ENCODE measurements at regions not wholly inside any gene's neighbourhood (a gene's known extent, or its start where the extent isn't known, plus 50 kb on each side); places are given as distances from the start of the nearest gene placed in this dataset.

GRCh38 chr3:30236011-30236410 lies 370.4 kb upstream of the TGFBR2 start:
- H3K4me3 ChIP-seq: no peak overlapping the region
- H3K27me3 ChIP-seq: no peaks in the 10 kb centered on the region
- DNase-seq (ENCODE audit: low read depth in 1 of 2, low spot score in 1 of 2): no peak
- H3K27ac ChIP-seq: no peak overlapping the region
- H3K4me1 ChIP-seq (ENCODE audit: low read depth): no peaks in the 10 kb centered on the region
- TF ChIP-seq, protein P1, sequence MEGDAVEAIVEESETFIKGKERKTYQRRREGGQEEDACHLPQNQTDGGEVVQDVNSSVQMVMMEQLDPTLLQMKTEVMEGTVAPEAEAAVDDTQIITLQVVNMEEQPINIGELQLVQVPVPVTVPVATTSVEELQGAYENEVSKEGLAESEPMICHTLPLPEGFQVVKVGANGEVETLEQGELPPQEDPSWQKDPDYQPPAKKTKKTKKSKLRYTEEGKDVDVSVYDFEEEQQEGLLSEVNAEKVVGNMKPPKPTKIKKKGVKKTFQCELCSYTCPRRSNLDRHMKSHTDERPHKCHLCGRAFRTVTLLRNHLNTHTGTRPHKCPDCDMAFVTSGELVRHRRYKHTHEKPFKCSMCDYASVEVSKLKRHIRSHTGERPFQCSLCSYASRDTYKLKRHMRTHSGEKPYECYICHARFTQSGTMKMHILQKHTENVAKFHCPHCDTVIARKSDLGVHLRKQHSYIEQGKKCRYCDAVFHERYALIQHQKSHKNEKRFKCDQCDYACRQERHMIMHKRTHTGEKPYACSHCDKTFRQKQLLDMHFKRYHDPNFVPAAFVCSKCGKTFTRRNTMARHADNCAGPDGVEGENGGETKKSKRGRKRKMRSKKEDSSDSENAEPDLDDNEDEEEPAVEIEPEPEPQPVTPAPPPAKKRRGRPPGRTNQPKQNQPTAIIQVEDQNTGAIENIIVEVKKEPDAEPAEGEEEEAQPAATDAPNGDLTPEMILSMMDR (IDR thresholded peaks at IDR 0.05; ENCODE audit: low read depth, low read length): no peak
- no peaks in the 10 kb centered on the region for H3K36me3 ChIP-seq
- H3K9me3 ChIP-seq (ENCODE audit: low read depth): no peaks in the 10 kb centered on the region

DNA sequence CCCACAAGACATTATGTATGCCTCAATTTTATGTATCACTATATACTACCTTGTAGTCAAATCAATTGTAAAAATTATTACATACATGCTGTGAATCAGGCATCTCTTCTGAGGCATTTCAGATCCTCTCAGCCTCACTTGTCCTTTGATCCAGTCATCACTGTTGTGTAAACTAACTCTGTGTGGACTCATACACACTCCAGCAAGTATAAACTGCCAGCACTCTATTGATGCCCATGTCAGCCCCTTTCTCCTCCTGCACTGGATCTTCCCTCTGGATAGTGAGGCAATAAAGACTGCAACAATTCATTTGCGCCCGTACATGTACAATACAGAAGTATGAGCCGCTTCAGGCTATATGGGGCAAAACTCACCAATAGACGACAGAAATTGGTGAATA lies 364.7 kb upstream of the TGFBR2 start:
- no peaks in the 10 kb centered on the region for H3K36me3 ChIP-seq
- no peaks in the 10 kb centered on the region for H3K4me1 ChIP-seq (ENCODE audit: low read depth)
- no peaks in the 10 kb centered on the region for H3K27me3 ChIP-seq
- H3K27ac ChIP-seq: no peak overlapping the region
- H3K4me3 ChIP-seq: no peak overlapping the region
- TF ChIP-seq, protein P1 (IDR thresholded peaks at IDR 0.05; ENCODE audit: low read depth, low read length): no peak
- no peak for DNase-seq (ENCODE audit: low read depth in 1 of 2, low spot score in 1 of 2)
- H3K9me3 ChIP-seq (ENCODE audit: low read depth): no peaks in the 10 kb centered on the region

- no peak for DNase-seq (ENCODE audit: low read depth in 1 of 2, low spot score in 1 of 2)
- Histone ChIP-seq H3K4me3 (no peak overlapping the region), H3K27ac (no peak overlapping the region), H3K36me3 (no peaks in the 10 kb centered on the region), H3K27me3 (no peaks in the 10 kb centered on the region), H3K4me1 (ENCODE audit: low read depth) (no peaks in the 10 kb centered on the region), H3K9me3 (ENCODE audit: low read depth) (no peaks in the 10 kb centered on the region)
- TF ChIP-seq, protein P1 (IDR thresholded peaks at IDR 0.05; ENCODE audit: low read depth, low read length): no peak
Observed at GRCh38 chr3:30245858-30246622, 360.4 kb upstream of the TGFBR2 start.

DNA sequence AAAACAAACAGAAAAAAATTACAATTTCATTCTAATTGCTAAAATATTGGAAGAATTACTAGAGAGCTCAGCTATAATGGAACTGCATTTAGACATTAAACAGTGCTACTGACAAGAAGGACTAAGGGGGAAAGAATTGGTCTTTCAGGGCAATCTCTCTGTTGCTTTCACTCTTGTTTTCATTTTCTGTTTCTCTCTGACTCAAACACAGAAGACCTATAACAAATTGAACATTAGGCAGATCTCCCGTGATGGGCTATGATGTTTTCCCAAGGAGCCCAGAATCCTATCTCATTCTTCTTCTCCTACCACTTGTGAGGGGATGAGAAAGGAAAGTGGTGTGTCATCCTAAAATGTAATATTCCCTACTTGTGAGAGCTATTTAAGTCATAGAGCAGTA lies 358.0 kb upstream of the TGFBR2 start:
- H3K27ac ChIP-seq: no peak overlapping the region
- H3K27me3 ChIP-seq: no peaks in the 10 kb centered on the region
- DNase-seq (ENCODE audit: low read depth in 1 of 2, low spot score in 1 of 2): no peak

DNA sequence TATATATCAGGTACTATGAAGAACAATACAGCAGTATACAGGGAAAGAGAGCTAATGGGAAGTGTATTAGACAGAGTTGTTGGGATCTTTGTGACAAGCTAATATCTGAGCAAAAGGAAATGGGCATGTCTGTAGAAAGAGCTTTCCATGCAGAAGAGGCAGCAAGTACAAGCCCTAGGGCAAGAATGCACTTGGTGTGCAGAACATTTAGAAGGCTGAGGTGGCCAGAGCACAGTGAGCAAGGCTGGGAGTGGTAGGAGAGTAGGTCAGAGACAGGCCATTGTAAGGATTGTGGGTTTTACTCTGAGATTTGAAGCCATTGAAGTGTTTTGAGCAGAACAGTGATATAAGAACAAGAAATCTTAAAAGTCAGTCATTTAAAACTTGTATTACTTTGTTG lies 353.9 kb upstream of the TGFBR2 start:
- TF ChIP-seq, protein P1 (IDR thresholded peaks at IDR 0.05; ENCODE audit: low read depth, low read length): no peak
- no peak for DNase-seq (ENCODE audit: low read depth in 1 of 2, low spot score in 1 of 2)
- Histone ChIP-seq H3K36me3 (no peaks in the 10 kb centered on the region), H3K27ac (no peak overlapping the region), H3K27me3 (no peaks in the 10 kb centered on the region), H3K9me3 (ENCODE audit: low read depth) (no peaks in the 10 kb centered on the region), H3K4me1 (ENCODE audit: low read depth) (peaks cover 12% of the 10 kb centered on the region), H3K4me3 (no peak overlapping the region)

More for the DNA sequence above, 358.0 kb upstream of the TGFBR2 start:
- H3K9me3 ChIP-seq (ENCODE audit: low read depth): no peaks in the 10 kb centered on the region
- no peak overlapping the region for H3K4me3 ChIP-seq
- H3K36me3 ChIP-seq: no peaks in the 10 kb centered on the region
- TF ChIP-seq, protein P1 (IDR thresholded peaks at IDR 0.05; ENCODE audit: low read depth, low read length): no peak
- no peaks in the 10 kb centered on the region for H3K4me1 ChIP-seq (ENCODE audit: low read depth)

Measured in cardiac muscle cell (in vitro differentiated cells and primary cell).